Breast epithelium (tissue), 3 donors: ENCODE measurements at regions not wholly inside any gene's neighbourhood (a gene's known extent, or its start where the extent isn't known, plus 50 kb on each side); places are given as distances from the start of the nearest gene placed in this dataset.

Source experiments
- POLR2A ChIP-seq: fragments of 450-650 bp; IDR thresholded peaks from one replicate; pipeline ENCODE4 v1.6.1; 2016; ENCODE audit warnings: antibody characterized with exemption, mild to moderate bottlenecking, moderate library complexity
- POLR2AphosphoS5 ChIP-seq, 3 donors: sonication (generic); formaldehyde crosslinking; IDR thresholded peaks; one replicate each; pipeline ENCODE4 v1.6.1; 2017; ENCODE audit warnings: antibody characterized with exemption in 3 of 3
- TF ChIP-seq, protein P1 (sequence below), 3 donors: fragments of 450-650 bp; IDR thresholded peaks; one replicate each; pipeline ENCODE4 v1.5.1; 2016 to 2017; ENCODE audit warnings: antibody characterized with exemption in 3 of 3, mild to moderate bottlenecking in 3 of 3, moderate library complexity in 3 of 3

DNA sequence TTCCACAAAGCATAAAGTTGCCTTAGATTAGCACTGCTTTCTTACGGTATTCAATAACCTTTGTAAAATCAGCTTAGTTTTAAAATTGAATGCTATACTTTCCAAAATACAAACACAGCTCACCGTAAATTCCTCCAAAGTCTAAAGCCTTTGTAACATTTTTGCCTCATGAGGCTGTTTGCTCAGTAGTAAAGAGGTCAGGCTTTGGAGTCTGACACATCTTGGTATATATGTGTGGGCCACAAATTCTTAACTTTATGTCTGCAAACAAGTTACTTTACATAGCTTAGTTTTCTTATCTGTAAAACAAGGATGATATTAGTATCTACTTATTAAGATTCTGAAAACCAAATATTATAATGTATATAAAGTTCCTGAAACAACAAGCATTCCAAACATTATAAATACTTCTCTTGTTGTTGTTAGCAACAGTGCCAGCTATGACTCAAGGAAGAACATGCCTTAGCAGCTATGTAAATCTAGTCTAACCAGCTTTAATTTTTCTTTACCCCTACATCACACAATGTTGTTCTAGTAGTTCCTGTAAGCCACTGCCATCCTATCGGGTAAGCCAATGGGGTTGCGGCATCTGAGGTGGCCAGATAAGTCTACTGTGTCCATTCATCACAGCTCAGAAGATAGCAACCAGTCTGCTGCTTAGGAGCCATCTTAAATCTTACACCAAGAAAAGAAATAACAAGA lies 709.0 kb downstream of the KLHL13 start:
- TF ChIP-seq, protein P1, sequence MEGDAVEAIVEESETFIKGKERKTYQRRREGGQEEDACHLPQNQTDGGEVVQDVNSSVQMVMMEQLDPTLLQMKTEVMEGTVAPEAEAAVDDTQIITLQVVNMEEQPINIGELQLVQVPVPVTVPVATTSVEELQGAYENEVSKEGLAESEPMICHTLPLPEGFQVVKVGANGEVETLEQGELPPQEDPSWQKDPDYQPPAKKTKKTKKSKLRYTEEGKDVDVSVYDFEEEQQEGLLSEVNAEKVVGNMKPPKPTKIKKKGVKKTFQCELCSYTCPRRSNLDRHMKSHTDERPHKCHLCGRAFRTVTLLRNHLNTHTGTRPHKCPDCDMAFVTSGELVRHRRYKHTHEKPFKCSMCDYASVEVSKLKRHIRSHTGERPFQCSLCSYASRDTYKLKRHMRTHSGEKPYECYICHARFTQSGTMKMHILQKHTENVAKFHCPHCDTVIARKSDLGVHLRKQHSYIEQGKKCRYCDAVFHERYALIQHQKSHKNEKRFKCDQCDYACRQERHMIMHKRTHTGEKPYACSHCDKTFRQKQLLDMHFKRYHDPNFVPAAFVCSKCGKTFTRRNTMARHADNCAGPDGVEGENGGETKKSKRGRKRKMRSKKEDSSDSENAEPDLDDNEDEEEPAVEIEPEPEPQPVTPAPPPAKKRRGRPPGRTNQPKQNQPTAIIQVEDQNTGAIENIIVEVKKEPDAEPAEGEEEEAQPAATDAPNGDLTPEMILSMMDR (IDR thresholded peaks at IDR 0.05): no peak
- TF ChIP-seq POLR2A (no peak), POLR2AphosphoS5 (IDR thresholded peaks at IDR 0.05) (no peak)
